H1 (cell line): ENCODE measurements at regions not wholly inside any gene's neighbourhood (a gene's known extent, or its start where the extent isn't known, plus 50 kb on each side); places are given as distances from the start of the nearest gene placed in this dataset.

Source experiments
- CBX5 ChIP-seq: fragments of 300-800, 300-1000 bp; sonication (generic); IDR thresholded peaks from 2 replicates; pipeline ENCODE4 v1.7.1; 2016; ENCODE audit warnings: antibody characterized with exemption, low read length, low read depth
- CEBPB ChIP-seq: IDR thresholded peaks from 2 replicates; pipeline ENCODE4 v1.6.1; 2012; ENCODE audit warnings: low read depth, low read length
- CTCF ChIP-seq, 3 experiments: IDR thresholded peaks; 1 replicate in 2 of 3; 2 replicates in 1 of 3; pipeline versions ENCODE4 v1.5.1 to v1.6.1; 2011; ENCODE audit warnings: low read length in 3 of 3, mild to moderate bottlenecking in 3 of 3, inconsistent platforms in 2 of 3, low read depth in 1 of 3, moderate library complexity in 1 of 3; ENCODE audit not compliant: insufficient read depth in 1 of 3; ENCODE audit errors: control extremely low read depth in 1 of 3
- EGR1 ChIP-seq: IDR thresholded peaks from 2 replicates; pipeline ENCODE4 v1.6.1; 2011; ENCODE audit warnings: low read depth, low read length, borderline replicate concordance
- EP300 ChIP-seq, 2 experiments: IDR thresholded peaks; 1 replicate in 1 of 2; 2 replicates in 1 of 2; pipeline ENCODE4 v1.6.1; 2011 to 2012; ENCODE audit warnings: low read depth in 2 of 2, low read length in 2 of 2, mild to moderate bottlenecking in 2 of 2, borderline replicate concordance in 1 of 2, inconsistent platforms in 1 of 2, moderate library complexity in 1 of 2
- JUND ChIP-seq: IDR thresholded peaks from 2 replicates; pipeline ENCODE4 v1.6.1; 2011; ENCODE audit warnings: mild to moderate bottlenecking, improper control_type of control experiment, low read length
- POLR2A ChIP-seq, 2 experiments: IDR thresholded peaks; 1 replicate in 1 of 2; 2 replicates in 1 of 2; pipeline ENCODE4 v1.6.1; 2011; ENCODE audit warnings: low read depth in 2 of 2, low read length in 2 of 2, mild to moderate bottlenecking in 2 of 2; ENCODE audit errors: control extremely low read depth in 1 of 2
- POLR2AphosphoS5 ChIP-seq: IDR thresholded peaks from 2 replicates; pipeline ENCODE4 v1.6.1; 2011; ENCODE audit warnings: low read depth, low read length
- TEAD4 ChIP-seq: IDR thresholded peaks from 2 replicates; pipeline ENCODE4 v1.6.1; 2012; ENCODE audit warnings: low read depth, low read length, inconsistent platforms, mixed read lengths
- YY1 ChIP-seq: IDR thresholded peaks from 2 replicates; pipeline ENCODE4 v1.6.1; 2011; ENCODE audit warnings: low read depth, mild to moderate bottlenecking, low read length
- TF ChIP-seq, protein P1 (sequence below): IDR thresholded peaks from 2 replicates; pipeline ENCODE4 v1.6.1; 2011; ENCODE audit warnings: low read length, improper control_type of control experiment

DNA sequence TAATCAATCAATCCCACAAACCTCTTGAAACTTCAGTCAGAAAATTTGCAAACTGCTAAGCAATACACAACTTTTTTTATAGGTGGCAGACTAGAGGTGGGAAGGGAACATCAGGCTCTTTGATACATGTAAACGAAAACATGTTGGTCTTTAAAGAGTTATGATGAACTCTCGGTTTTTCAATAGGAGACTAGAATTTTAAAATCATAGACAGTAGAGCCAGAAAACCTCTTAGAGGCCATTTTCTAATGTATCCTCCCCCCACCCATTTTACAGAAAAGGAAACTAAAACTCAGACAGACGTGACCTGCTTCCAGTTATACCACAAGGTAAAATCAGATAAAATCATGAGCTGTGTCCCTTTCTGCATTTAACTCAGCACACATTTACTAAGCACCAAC is 179.1 kb upstream of the LPP start:
- no peak for TF ChIP-seq YY1
- no peak for TF ChIP-seq CBX5
- no peak for TF ChIP-seq POLR2A (IDR thresholded peaks at IDR 0.05; ENCODE audit: control extremely low read depth in 1 of 2, low read depth in 2 of 2, low read length in 2 of 2)
- no peak for TF ChIP-seq JUND
- TF ChIP-seq EP300 (IDR thresholded peaks at IDR 0.05; ENCODE audit: borderline replicate concordance in 1 of 2, low read depth in 2 of 2, low read length in 2 of 2) = no peak
- no peak for TF ChIP-seq TEAD4
- no peak for TF ChIP-seq CTCF (IDR thresholded peaks at IDR 0.05; ENCODE audit: control extremely low read depth in 1 of 3, insufficient read depth in 1 of 3, low read depth in 1 of 3, low read length in 3 of 3)
- no peak for TF ChIP-seq CEBPB
- TF ChIP-seq, protein P1, sequence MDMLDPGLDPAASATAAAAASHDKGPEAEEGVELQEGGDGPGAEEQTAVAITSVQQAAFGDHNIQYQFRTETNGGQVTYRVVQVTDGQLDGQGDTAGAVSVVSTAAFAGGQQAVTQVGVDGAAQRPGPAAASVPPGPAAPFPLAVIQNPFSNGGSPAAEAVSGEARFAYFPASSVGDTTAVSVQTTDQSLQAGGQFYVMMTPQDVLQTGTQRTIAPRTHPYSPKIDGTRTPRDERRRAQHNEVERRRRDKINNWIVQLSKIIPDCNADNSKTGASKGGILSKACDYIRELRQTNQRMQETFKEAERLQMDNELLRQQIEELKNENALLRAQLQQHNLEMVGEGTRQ = no peak
- no peak for TF ChIP-seq EGR1
- no peak for TF ChIP-seq POLR2AphosphoS5
